Retinal pigment epithelial cell (primary cell): ENCODE measurements at regions not wholly inside any gene's neighbourhood (a gene's known extent, or its start where the extent isn't known, plus 50 kb on each side); places are given as distances from the start of the nearest gene placed in this dataset.

ENCODE experiments used
- DNase-seq: peaks from one replicate; pipeline ENCODE4 v3.0.0-alpha.2; 2010; ENCODE audit warnings: low read depth
- H3K4me3 ChIP-seq: 2 replicates; pipeline ENCODE4 v1.5.1; 2011; ENCODE audit warnings: mild to moderate bottlenecking, low read length, control low read depth, moderate library complexity
- TF ChIP-seq, protein P1 (sequence below): conservative IDR thresholded peaks from 2 replicates; pipeline ENCODE4 v1.5.1; 2011; ENCODE audit warnings: low read depth, low read length, control low read depth, inconsistent platforms

DNA sequence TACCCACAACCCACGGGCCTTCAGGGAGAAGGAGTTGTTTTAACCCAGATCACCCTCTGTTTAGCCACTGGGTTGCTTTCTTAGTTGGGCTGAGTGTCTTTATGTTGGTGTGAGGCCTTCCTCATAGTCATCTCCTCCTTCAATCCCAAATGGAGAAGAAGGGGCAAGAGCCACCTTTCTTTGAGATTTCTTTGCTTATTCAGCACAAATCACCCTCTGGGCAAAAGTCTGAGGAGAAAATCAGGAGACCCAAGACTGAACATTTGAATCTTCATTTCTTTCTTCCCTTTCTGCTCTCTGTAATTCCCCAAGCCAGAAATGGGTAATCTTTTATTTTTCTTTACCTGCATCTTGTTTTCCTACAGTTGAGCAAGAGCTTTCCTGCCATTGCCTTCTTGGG, 329.0 kb downstream of the TLE4 start:
- no peak overlapping the region for H3K4me3 ChIP-seq
- TF ChIP-seq, protein P1, sequence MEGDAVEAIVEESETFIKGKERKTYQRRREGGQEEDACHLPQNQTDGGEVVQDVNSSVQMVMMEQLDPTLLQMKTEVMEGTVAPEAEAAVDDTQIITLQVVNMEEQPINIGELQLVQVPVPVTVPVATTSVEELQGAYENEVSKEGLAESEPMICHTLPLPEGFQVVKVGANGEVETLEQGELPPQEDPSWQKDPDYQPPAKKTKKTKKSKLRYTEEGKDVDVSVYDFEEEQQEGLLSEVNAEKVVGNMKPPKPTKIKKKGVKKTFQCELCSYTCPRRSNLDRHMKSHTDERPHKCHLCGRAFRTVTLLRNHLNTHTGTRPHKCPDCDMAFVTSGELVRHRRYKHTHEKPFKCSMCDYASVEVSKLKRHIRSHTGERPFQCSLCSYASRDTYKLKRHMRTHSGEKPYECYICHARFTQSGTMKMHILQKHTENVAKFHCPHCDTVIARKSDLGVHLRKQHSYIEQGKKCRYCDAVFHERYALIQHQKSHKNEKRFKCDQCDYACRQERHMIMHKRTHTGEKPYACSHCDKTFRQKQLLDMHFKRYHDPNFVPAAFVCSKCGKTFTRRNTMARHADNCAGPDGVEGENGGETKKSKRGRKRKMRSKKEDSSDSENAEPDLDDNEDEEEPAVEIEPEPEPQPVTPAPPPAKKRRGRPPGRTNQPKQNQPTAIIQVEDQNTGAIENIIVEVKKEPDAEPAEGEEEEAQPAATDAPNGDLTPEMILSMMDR, result no peak
- DNase-seq, result no peak

DNA sequence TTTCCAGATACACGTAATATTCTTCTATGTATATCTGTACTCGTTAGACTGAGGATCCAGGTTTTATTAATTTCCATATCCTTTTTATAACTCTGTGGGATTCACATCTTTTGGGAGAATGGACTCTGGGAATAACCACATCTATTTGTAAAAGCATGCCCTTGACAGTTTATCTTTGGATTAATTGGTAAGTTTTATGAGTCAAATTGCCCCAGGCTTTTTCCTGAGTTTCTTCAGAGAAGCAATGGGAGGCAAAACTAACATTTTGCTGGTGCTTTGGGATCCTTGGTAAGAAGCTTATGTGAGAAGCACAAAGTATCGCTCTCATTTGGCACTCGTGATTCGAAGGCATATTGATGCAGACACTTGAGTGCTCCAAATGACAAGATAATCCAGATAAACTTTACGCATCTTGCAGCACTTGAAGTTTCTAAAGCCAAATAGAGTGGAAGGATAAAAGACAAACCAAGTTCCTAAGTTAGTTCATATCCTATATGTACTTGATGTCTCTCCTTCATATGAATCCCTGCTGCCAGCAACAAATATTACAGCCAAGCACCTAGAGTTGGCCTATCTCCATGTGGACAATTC, 324.7 kb downstream of the TLE4 start:
- no peak overlapping the region for H3K4me3 ChIP-seq
- DNase-seq, result no peak
- TF ChIP-seq, protein P1, result no peak

DNA sequence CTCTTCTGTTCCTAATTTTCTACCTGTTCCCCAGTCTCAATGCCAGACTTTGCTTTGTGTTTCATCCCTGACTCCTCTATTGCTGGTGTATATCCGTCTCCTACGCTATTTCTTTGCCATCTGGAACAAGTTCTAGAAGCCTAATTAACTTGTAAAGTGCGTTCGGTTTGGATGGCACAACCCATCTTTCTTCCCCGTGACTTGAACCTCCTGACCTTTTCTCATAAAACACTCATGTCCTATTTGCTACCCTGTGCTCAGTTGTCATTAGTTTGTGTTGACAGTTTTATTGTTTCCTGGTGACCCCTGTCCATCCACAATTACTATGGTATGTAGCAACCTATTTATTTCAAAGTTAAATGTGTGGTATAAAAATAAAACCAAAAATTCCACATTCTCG, 323.5 kb downstream of the TLE4 start:
- TF ChIP-seq, protein P1, result no peak
- DNase-seq, result no peak
- no peak overlapping the region for H3K4me3 ChIP-seq

DNA sequence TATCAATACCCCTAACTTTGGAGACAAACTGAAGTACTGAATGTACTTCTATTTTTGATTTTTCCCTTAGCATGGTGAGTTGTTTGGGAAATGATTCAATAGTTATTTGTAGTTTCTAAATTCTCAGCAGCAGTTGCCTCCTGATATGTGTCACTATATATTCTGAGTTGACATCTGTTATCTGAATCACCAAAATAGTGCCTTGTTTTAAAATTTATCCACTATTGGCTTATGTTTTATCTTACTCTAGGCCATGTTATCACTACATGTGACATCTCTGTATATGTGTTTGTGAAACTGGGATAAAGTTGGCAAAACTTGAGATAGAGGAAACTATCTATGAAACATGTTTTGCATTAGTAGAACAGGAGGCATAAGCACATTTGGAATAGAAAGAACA, 317.6 kb downstream of the TLE4 start:
- TF ChIP-seq, protein P1, result no peak
- H3K4me3 ChIP-seq, result no peak overlapping the region
- no peak for DNase-seq

DNA sequence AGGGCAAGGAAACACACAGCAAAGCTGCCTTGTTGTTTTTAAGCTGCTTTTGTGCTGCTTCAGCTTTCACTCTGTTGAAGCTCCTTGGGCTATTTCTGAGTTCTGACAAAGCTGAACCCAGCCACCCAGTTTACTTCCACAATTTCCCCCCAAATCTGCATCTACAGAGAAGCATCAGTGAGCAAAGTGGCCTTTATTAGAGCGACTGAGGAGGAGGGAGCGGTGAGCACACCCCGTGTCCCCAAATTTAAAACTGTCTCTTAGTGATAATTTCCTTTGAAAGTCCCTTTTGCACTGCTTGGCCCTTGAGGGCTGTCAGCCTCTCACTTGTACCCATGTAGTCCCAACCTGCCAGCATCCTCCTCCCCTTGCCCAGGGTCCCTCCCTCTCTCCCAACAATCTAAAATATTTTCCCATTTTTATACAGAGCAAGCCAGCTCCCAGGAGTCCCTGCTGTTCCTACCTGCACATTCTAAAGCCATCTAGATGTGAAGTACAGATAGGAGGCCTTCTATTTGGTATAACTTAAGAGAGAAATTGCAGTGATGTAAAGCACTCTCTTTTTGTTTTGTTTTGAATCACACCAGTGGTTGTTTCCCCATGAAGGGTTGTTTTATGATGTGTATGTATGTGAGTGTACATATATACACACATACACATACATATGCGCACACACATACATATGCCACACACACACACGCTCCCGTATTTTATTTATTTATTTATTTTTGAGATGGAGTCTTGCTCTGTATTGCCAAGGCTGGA, 313.5 kb downstream of the TLE4 start:
- H3K4me3 ChIP-seq, result no peak overlapping the region
- no peak for DNase-seq
- TF ChIP-seq, protein P1, result no peak

DNA sequence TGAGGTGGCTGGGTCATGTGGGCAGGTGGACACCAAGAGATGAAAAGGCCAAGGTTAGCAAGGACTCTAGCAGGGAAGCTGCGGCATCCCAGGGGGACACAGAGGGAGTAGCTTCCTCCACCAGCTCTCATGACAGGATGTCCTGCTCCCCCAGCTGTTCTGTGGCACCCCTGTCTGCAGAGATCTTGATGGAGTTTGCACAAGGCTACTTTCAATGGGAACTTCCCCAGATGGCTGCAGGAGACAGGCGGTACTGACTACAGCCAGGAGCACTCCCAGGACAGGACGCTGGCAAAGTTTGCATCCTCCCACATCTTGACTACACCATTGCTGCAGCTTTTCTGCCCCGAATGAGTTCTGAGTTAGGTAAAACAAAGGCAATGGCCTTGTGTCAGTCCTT, 312.8 kb downstream of the TLE4 start:
- no peak for DNase-seq
- H3K4me3 ChIP-seq, result no peak overlapping the region
- TF ChIP-seq, protein P1, result no peak

DNA sequence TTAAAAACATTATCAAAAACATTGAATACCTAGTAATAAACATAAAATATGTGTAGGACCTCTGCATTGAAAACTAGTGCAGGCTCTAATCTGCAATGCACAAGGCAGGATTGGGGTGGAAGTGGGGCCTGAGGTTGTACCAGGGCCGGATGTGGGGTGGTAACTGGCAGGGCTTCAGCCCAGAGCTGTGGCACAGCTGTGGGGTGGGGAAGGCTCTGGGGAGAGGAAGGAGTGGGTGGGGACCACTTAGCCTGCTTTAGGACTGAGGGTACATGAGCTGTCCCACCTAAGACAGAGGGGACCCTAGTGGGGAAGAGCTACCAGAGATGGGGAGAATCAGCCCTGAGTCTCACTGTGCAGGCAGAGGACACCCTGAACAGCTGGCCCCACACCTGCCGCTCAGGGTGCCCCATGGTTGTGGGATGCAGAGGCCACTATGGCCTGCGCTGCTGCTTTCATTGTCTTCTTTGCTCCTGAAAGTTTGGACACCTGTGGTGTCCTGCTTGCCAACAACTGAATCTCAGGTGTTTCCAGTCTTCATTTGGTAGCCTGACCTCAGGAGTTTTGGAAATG, 311.4 kb downstream of the TLE4 start:
- H3K4me3 ChIP-seq, result no peak overlapping the region
- DNase-seq, result no peak
- TF ChIP-seq, protein P1, result no peak
